ENCODE measurements at regions not wholly inside any gene's neighbourhood (a gene's known extent, or its start where the extent isn't known, plus 50 kb on each side); places are given as distances from the start of the nearest gene placed in this dataset.

- Mint-ChIP-seq H3K4me1 (peaks cover 4% of the 10 kb centered on the region), H3K27ac (no peak overlapping the region), H3K9me3 (no peaks in the 10 kb centered on the region), H3K4me3 (no peak overlapping the region), H3K36me3 (no peaks in the 10 kb centered on the region), H3K27me3 (ENCODE audit: low read depth) (no peaks in the 10 kb centered on the region)
- TF ChIP-seq CTCF (IDR thresholded peaks at IDR 0.05; ENCODE audit: unreplicated experiment) = no peak
- DNase-seq (ENCODE audit: low spot score in 2 of 2, unreplicated experiment in 2 of 2) = no peak
Observed at GRCh38 chrX:94600077-94600476, 926.1 kb downstream of the FAM133A start.

GRCh38 chrX:94612140-94612539 is 938.1 kb downstream of the FAM133A start:
- H3K27ac Mint-ChIP-seq = no peak overlapping the region
- no peaks in the 10 kb centered on the region for H3K4me1 Mint-ChIP-seq
- no peaks in the 10 kb centered on the region for H3K27me3 Mint-ChIP-seq (ENCODE audit: low read depth)
- TF ChIP-seq CTCF (IDR thresholded peaks at IDR 0.05; ENCODE audit: unreplicated experiment) = no peak
- no peak for DNase-seq (ENCODE audit: low spot score in 2 of 2, unreplicated experiment in 2 of 2)
- H3K36me3 Mint-ChIP-seq = peaks cover 5% of the 10 kb centered on the region
- peaks cover 22% of the 10 kb centered on the region for H3K9me3 Mint-ChIP-seq
- no peak overlapping the region for H3K4me3 Mint-ChIP-seq

GRCh38 chrX:94633237-94633636 is 959.2 kb downstream of the FAM133A start:
- H3K36me3 Mint-ChIP-seq = peaks cover 9% of the 10 kb centered on the region

GRCh38 chrX:94635003-94635402 is 961.0 kb downstream of the FAM133A start:
- Mint-ChIP-seq H3K4me1 (peaks cover 3% of the 10 kb centered on the region), H3K9me3 (peaks cover 55% of the 10 kb centered on the region), H3K27ac (no peak overlapping the region), H3K27me3 (ENCODE audit: low read depth) (no peaks in the 10 kb centered on the region), H3K4me3 (no peak overlapping the region), H3K36me3 (peaks cover 9% of the 10 kb centered on the region)
- no peak for TF ChIP-seq CTCF (IDR thresholded peaks at IDR 0.05; ENCODE audit: unreplicated experiment)
- DNase-seq (ENCODE audit: low spot score in 2 of 2, unreplicated experiment in 2 of 2) = no peak

More at GRCh38 chrX:94633237-94633636, 959.2 kb downstream of the FAM133A start:
- H3K4me1 Mint-ChIP-seq = peaks cover 3% of the 10 kb centered on the region
- H3K9me3 Mint-ChIP-seq = peaks cover 49% of the 10 kb centered on the region
- no peak overlapping the region for H3K27ac Mint-ChIP-seq
- H3K4me3 Mint-ChIP-seq = no peak overlapping the region
- no peak for DNase-seq (ENCODE audit: low spot score in 2 of 2, unreplicated experiment in 2 of 2)
- H3K27me3 Mint-ChIP-seq (ENCODE audit: low read depth) = no peaks in the 10 kb centered on the region
- no peak for TF ChIP-seq CTCF (IDR thresholded peaks at IDR 0.05; ENCODE audit: unreplicated experiment)

- no peaks in the 10 kb centered on the region for H3K27me3 Mint-ChIP-seq (ENCODE audit: low read depth)
- H3K27ac Mint-ChIP-seq = no peak overlapping the region
- H3K36me3 Mint-ChIP-seq = no peaks in the 10 kb centered on the region
- H3K4me1 Mint-ChIP-seq = no peaks in the 10 kb centered on the region
- H3K9me3 Mint-ChIP-seq = peaks cover 8% of the 10 kb centered on the region
- no peak for TF ChIP-seq CTCF (IDR thresholded peaks at IDR 0.05; ENCODE audit: unreplicated experiment)
- DNase-seq (ENCODE audit: low spot score in 2 of 2, unreplicated experiment in 2 of 2) = no peak
- no peak overlapping the region for H3K4me3 Mint-ChIP-seq
Observed at GRCh38 chrX:94645726-94646125, 971.7 kb downstream of the FAM133A start.

GRCh38 chrX:94655180-94655579 is 981.2 kb downstream of the FAM133A start:
- Mint-ChIP-seq H3K4me1 (peaks cover 8% of the 10 kb centered on the region), H3K36me3 (peaks cover 3% of the 10 kb centered on the region), H3K9me3 (peaks cover 33% of the 10 kb centered on the region), H3K27ac (no peak overlapping the region), H3K4me3 (no peak overlapping the region), H3K27me3 (ENCODE audit: low read depth) (no peaks in the 10 kb centered on the region)
- no peak for TF ChIP-seq CTCF (IDR thresholded peaks at IDR 0.05; ENCODE audit: unreplicated experiment)
- DNase-seq (ENCODE audit: low spot score in 2 of 2, unreplicated experiment in 2 of 2) = no peak

All from mesothelial cell of epicardium (in vitro differentiated cells).